EH (cell line): ENCODE measurements at regions not wholly inside any gene's neighbourhood (a gene's known extent, or its start where the extent isn't known, plus 50 kb on each side); places are given as distances from the start of the nearest gene placed in this dataset.

ENCODE experiments used
- DNase-seq: peaks from one replicate; pipeline ENCODE4 v3.0.0-alpha.2; 2015; ENCODE audit warnings: low read depth

DNA sequence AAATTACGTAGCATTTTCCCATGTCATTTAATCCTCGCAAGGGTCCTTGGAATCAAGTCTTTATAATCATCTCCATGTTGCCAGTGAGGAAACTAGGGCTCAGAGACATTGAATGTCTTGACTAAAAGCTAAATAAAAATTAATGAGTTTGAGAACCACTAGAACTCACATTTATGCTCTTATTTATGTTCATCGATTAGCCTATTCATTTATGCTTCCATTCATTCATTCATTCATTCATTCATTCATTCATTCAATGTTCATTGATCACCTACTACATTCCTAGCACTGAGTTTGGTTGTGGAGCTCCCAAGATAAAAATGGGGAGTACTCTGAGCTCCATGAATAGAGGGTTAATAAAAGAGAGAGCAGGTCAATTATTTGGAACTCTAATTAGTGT is 59.7 kb downstream of the KCNA1 start:
- DNase-seq, result no peak

DNA sequence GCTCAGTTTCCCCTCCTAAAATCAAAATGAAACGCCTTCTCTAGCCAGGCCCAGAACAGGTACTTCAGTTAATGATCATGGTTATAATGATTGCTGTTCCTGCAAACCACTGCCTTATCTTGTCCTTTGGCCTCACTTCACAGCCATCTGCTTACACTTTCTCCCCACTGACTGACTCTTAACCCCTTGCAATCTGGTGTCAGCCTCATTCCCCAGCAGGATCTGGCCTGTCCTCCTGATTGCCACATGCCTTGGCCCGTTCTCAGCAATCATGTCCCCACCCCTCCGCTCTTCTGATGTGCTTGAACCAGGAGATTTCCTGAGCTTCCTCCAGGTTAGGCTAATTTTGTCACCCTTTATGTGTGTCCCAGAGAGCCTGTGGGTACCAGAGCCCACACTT is 64.5 kb downstream of the KCNA1 start:
- no peak for DNase-seq

DNA sequence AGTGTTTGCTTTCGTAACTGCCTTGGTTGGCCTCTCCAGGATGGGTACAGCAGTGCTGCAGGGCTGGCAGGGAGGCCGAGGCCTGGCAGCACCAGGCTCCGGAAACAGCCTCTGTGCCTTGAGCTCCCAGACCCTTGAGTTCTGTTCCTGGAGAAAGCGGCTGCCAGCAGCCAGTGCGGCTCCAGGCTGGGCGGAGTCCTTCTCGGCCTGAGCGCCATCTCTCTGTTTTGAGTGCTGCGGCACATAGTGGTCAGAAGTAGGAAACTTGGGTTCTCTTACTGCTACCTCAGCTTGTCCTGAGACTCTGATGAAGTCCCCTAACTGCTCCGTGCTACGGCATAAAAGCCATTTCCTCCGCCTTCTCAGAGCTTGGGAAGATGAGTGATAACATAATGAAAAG is 65.9 kb downstream of the KCNA1 start:
- no peak for DNase-seq

DNA sequence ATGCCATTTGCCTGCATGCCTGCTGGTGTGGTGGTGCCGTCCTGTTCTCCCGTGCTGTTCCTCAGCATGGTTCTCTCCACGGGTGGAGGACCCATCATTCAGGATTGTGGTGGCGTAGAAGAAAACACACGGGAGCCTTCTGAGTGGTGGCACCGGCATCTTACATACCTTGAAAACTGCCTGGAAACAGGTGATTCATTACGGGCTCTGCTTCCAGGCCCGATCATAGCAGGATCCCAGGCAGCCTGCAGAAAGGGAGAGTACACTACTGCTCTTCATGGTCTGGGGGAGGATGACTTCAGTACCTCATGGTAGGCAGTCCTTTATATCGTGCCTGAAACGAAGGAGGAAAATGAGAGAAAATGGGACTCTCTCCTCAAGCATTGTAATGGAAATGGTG is 66.6 kb upstream of the KCNA5 start:
- DNase-seq, result no peak

DNA sequence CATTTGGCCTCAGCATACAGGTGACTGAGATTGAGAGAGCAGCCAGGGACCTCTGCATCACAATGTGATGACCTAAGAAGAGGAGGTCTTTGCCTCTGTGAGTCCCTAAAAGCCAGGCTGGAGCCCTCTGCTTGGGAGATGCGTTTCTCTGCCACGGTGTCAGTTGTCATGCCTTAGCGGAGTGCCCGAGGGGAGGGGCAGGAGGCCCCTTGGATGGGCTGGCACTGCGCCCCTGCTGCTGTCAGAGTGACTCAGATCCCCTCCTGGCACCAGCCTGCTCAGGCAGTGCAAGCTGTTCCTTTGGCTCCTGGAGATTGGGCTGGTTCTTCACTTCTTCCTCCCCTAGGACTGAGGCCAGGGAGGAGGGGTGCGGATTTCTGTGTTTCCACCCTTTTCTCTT is 64.9 kb upstream of the KCNA5 start:
- DNase-seq, result no peak

DNA sequence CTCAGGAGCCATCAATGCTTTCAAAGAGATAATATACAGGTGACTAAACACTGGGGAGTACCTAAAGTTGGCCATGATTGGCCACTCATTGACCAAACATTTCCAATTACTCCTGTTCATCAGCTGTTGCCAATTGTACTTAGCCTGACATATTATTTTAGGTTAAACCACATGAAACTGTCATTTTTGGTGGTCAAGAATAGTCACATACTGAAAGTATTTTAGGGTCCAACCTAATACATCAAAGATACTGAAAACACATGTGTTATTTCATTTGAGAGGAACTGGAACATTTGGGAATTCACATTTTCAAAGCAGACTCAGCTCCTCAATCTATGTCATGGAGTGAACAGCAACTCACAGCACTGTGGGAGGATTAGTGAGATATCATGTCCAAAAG is 63.9 kb upstream of the KCNA5 start:
- DNase-seq, result no peak

DNA sequence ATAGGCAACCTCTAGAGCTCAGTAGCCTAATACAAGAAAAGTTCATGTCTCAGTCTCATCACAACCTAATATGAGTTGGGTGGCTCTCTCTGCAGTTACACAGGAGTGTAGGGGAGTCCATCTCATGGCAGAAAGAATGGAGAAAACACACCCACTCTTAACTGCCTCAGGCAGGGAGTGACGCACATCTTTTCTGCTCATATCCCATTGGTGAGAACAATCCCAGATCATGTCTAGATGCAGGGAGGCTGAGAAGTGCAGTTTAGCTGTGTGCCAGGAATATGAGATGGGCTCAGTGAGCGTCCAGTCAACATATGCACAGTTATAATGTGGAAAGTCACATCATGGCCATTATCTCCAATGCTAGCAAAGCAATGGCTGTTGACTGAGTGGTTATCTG is 59.3 kb upstream of the KCNA5 start:
- no peak for DNase-seq

DNA sequence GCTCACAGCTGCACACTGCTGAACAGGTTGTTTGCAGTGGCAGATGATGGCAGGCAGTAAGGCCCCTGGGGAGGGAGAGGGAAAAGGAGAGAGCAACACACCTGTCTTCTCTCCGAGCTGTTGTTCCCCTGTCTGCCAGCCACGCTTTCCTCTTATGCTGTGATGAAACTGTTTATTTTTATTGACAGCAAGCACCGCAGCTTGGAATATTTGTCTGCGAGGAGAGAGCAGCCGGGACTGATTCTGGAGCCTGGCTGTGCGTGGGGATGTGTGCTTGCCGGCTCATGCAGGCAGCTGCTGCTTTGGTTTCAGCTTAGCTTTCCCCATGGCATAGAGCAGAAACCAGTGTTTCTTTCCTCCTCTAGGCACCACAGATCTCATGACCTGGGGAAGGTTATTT is 58.7 kb upstream of the KCNA5 start:
- DNase-seq, result no peak

DNA sequence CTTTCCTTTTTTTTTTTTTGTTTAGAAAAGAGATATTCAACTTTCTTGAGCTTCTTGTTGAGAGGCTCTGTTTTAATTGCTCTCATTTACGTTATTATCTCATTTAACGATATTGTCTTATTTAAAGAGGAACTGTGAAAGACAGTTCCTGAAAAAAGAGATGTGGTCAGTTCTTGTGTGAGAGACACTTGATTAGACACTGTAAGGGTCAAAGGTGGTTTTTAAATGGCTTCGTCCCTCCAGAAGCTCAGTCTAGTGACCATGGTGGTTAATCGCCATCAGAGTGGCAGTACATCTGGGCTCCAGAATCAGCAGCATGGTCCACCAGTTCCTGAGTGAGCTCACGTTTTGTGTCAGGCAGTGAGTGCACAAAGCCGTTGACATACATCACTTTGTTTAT is 57.9 kb upstream of the KCNA5 start:
- DNase-seq, result no peak

DNA sequence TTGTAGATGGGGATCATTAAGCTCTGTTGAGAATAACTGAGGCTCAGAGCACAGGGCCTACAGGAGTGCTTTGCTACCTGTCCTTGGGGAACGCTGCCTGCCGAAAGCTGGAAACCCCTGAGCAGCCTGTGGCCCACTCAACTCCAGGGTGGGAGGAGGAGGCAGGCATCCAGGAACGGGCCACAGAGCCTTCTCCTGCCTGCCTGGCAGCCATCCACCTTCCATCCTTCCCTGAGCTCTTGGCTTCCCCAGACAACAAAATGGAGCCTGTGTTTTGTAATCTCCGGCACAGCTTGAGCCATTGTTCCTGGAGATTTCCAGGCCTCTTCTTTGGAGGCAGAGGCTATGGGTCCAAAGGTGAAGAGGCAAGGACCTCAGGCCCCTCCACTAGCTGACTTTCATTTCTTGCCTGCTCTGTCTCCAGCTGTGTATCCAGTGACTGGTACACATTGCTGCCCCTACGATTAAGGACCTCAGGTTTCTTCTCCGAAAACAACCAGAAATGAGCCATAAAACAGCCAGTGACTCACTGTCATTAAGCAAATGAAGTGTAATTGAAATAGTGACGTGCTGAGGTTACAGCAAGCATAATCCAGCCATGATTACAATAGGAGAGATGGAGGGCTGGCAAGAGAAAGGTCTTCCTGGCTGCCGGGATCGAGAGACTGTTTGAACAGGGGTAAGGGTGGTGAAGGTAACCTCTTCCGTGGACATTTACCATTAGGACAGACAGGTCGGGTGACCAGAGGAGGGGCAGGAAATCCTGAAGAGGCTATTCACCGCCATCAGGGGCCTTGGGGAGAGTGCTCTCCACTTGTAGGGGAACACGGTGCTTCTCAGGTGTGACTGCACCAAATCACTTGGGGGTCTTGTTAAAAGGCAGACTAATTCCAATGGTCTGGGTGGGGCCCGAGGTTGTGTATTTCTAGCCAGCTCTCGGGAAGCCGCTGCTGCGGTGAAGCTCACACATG is 56.3 kb upstream of the KCNA5 start:
- no peak for DNase-seq

DNA sequence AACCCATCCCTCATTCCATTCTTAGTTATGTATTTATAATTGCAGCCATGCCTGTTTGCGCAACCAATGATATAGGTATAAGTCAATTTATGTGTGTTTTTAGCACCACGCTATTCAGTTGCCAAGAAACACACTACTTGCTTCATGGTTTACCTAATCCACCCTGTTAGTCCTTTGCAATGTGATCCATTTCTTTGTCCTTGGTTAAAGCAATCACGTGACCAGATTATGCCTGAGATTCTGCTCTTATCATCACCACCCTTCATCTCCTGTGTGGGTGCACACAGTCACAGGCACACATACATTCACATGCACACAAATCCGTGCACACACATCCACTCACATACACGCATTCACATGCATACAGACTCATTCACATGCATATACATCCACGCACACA is 52.3 kb upstream of the KCNA5 start:
- no peak for DNase-seq

DNA sequence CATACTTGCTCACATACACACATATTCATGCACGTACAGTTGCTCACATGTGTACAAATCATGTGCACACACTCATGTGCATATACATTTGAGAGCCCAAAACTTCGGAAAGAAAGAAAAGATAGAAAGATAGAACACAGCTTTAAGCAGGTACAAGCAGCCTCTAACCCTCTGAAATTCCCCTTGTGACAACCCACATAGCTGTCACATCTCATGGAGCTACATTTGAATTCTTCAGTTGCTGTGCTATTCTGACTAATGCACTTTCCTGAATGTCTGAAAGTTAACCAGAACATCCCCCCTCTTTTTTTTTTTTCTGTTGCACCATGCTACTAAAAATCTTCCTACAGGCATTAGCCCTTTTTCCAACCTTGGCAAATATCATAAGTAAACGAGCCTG is 51.9 kb upstream of the KCNA5 start:
- DNase-seq, result no peak

DNA sequence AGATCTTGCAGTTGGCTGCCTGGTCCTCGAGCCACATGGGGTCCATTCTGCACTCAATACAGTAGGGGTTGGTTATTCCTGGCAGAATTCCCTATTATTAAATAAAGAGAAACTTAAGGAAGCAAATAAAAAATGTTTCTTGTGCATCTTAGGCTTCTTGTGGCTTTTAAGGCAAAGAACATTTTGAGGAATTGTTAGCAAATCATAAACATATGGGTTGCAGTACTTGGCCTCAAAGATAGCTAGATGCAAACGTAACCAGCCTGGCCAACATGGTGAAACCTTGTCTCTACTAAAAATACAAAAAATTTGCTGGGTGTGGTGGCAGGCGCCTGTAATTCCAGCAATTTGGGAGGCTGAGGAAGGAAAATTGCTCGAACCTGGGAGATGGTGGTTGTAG is 50.8 kb upstream of the KCNA5 start:
- peak; percentile 22 for DNase-seq
